Occipital lobe (tissue), 1 donor: ENCODE measurements at regions not wholly inside any gene's neighbourhood (a gene's known extent, or its start where the extent isn't known, plus 50 kb on each side); places are given as distances from the start of the nearest gene placed in this dataset.
A peak's percentile ranks its signal among the peaks of the same experiment; 100 is the strongest.

ENCODE experiments used
- DNase-seq: peaks from one replicate; lab custom pipeline; 2025; lab: John Stamatoyannopoulos, UW

DNA sequence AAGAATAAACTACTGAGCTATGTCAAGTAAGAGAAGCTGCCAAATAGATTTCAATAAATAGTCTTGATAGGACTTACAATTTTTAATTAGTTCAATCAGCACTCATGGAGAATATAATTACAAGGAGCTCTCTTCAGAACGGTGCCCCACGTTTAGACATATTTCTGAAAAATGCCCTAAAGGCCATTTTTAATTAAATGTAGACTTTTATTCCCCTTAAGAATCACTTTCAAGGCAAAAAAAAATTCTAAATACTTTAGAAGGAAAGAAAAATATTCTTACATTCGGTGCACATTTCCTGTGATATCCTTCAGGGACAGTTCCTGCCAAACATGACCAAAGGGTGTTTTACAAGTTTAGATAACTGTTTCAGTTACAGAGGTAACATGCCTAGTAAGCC, 202.5 kb upstream of the CDH7 start:
- no peak for DNase-seq

- no peak for DNase-seq
These were observed 203.8 kb upstream of the CDH7 start for GRCh38 chr18:65547046-65547445.

DNA sequence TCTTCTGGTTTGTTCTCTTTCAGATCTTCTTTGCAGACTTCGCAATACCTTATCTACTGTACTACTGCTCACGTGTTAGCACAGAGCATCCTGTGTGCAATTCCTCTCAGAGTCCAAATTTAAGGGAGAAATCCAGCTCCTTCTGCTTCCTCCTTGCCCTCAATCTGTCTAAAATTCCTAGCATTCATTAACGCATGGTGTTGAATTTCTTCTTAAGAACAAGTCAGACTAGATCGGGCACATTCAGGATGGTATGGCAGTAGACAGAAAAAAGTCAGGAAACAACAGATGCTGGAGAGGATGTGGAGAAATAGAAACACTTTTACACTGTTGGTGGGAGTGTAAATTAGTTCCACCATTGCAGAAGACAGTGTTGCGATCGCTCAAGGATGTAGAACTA, 206.1 kb upstream of the CDH7 start:
- no peak for DNase-seq

DNA sequence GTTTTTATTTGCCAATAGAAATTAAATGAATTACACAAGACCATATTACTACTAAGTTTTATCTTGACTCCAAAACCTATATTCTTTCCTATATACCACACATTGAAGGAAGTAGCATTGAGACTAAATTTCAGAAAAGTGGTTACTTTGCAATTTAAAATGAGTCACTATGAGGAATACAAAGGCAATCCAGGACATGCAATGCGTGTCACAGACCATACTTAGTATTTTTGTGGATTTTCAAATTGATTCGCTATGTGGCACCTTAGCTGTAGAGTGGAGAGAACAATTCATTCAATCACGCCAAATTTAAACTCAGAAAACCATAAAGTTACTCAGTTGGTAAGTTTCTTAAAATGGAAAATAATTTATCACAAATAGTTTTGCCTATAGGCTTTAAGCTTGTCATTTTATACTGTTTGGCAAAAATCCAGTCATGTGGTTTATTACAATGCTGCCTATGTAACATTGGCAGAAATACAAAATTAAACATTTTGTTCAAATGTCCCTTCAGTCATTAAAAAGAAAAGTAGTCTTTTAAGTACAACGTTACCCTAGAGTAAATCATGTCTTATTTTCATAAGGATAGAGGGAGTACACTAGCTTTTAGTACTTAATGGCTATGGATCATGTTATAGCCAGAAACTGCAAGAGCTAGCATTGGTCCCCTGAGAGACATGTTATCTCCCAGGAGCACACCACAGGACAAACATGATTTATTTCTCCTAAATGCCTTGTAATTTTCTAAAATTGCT, 222.8 kb upstream of the CDH7 start:
- no peak for DNase-seq

DNA sequence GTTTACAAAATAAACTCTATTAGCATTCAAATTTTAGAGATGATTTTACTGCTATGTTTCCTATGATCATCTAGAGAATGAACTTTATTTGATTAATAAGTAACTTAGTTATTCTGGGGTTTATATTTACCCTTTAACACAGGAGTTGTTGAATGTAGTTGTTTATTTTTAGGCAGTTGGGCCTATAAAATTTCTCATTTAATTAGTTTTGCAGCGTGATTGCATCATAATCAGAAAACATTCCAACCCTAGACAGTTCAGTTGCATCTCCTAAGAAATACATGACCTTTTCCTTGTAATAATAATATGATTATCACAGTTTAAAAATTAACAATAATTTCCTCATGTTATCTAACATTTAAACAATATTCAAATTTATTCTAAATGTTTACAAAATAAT, 224.7 kb upstream of the CDH7 start:
- DNase-seq: no peak

DNA sequence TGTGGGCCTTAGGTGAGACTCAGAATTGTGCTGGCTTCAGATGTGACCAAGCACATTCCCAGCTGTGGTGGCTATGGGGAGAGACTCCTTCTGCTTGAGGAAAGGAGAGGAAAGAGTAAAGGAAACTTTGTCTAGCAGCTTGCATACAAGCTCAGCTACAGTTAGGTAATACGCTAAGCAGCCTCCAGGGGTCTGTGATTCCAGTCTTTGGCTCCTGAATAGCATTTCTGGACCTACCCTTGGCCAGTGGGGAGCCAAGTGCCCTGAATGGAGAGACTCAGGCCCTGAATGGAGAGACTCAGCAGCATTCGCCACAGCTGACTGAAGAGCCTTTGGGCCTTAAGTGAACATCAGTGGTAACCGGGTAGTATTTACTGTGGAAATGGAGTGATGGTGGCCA, 227.4 kb upstream of the CDH7 start:
- no peak for DNase-seq

DNA sequence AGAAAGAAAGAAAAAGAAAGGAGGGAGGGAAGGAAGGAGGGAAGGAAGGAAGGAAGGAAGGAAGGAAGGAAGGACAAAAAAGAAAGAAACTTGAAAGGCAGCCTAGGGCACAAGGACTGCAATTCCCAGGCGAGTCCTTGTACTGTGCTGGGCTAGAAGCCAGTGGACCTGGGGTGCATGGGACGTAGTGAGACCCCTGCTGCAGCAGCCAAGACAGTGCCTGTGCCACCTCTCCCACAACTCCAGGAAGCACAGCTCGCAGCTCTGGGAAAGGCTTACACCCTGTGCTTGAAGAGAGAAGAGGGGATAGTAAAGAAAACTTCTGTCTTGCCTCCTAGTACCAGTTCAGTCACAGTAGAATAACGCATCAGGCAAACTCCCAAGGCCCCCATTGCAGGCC, 227.9 kb upstream of the CDH7 start:
- no peak for DNase-seq

GRCh38 chr18:65516209-65516608, 234.6 kb upstream of the CDH7 start:
- DNase-seq: no peak

GRCh38 chr18:65498605-65499004, 252.2 kb upstream of the CDH7 start:
- DNase-seq: no peak

- DNase-seq: no peak
These were observed 263.2 kb upstream of the CDH7 start for GRCh38 chr18:65487569-65487968.

DNA sequence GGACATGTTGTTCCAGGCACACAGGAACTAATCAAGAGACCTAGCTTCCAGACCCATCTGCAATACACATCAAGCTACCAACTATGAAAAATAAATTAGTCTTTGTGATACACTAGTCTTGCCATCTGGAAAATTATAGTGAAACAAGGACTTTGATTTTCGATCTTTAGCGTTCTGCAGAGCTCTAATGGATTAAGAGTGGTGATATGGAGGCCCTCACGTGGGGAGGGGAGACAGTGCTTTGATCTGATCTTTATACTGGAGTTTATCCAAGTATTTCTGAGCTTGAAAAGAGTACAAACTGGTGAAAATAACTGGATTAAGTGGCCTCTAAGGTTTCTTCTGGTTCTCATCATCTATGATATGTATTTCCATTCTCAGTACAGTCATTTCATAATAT, 273.4 kb upstream of the CDH7 start:
- no peak for DNase-seq

DNA sequence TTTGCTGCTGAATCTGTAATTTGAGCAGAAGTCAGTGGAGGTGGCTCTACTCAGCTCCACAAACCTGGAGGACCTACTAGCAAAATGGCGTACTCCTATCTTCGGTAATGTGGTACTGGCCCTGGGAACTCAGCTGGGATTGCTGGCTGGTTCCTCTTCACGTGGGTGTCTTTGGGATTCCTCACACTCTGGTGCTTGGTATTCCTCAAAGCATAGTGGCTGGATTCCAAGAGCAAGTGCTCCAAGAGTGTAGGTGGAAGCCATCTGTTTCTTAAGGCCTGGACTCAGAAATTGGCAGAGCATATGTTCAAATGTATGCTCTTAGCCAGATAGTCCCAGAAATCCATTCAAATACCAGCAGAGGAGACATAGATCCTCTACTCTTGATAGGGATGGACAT, 281.9 kb upstream of the CDH7 start:
- DNase-seq: peak; percentile 59

DNA sequence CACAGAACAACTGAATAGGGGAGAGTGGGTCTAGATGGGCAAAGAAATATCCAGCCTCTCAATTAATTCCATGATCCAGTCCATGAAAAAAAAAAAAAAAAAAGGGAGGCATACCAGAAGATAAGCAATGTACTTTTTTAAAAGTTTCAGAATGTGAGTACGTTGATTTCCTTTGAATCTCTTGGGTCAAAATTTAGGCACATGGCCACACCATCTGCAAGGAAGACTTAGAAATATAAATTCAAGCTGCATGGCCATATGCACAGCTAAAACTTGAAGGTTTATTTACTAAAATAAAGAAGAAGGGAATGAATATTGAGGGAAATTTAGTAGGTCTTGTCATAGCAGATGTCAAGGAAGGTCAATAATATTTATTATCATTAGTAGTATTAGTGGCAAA, 286.5 kb upstream of the CDH7 start:
- no peak for DNase-seq

GRCh38 chr18:65459741-65460140, 291.1 kb upstream of the CDH7 start:
- DNase-seq: no peak

DNA sequence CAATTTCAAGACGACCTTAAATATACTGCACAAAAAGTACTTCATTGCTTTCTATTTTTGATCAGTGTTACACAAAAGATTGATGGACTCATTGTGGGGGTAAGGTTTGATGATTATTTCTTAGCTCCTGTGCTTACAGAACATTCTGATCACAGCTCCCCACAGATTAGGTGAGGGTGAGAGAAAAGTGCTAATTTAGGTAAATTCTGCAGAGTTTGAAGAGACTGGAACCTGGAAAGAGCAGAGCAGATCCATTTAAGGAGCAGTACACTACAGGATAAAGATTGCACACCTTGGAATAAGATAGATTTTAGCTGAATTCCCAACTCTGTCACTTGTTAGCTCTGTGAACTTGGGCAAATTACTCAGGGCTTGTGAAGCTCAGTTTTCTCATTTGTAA, 291.9 kb upstream of the CDH7 start:
- no peak for DNase-seq

DNA sequence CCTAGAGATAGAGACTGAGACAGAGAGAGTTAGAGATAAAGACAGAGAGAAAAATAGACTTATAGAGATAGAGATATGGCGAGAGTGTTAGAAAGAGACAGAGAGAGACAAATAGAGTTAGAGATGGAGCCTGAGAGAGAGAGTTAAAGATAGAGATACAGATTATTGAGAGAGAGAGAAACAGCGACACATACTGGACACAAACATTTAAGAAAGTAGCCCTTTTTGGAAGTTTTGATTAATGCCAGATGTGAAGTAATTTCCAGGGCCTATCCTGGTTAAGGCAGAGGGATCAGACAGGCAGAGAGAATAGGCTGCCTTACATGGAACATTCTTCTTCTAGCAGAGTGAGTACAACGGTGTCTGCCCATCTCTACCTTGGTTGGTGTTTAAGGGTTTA, 311.6 kb upstream of the CDH7 start:
- DNase-seq: no peak

DNA sequence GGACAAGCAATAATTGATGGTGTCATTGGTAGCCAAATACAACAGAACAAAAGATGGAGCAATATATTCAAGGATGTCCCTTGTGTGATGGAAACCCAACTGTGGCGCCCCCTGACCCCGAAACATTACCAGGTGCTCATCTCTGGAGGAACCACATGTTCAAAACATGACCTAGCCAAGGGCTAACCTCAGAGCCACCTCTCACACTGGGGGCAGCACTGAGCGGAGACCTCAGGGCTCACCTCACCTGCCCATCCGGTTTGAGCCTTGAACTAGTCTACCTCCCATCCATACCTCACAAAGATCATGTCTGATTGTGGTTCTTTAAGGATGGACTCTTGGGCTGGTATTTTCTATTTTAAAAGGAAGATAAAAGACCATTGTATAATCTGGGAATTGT, 314.4 kb upstream of the CDH7 start:
- no peak for DNase-seq

GRCh38 chr18:65435534-65435933, 315.3 kb upstream of the CDH7 start:
- DNase-seq: no peak

GRCh38 chr18:65429601-65430000, 321.2 kb upstream of the CDH7 start:
- no peak for DNase-seq

DNA sequence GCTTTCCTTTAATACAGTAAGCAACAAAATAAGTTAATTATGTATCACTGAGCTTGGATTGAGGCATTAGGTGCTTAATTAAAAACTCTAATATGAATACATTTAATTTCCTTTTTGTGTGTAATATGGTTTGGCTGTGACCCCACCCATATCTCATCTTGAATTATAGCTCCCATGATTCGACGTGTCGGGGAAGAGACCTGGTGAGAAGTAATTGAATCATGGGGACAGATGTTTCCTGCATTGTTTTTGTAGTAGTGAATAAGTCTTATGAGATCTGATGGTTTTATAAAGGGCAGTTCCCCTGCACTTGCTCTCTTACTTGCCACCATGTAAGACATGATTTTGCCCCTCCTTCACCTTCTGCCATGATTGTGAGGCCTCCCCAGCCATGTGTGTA, 325.4 kb upstream of the CDH7 start:
- DNase-seq: no peak

GRCh38 chr18:65423776-65424175, 327.0 kb upstream of the CDH7 start:
- no peak for DNase-seq

- DNase-seq: no peak
These were observed 328.2 kb upstream of the CDH7 start for GRCh38 chr18:65422544-65423136.

DNA sequence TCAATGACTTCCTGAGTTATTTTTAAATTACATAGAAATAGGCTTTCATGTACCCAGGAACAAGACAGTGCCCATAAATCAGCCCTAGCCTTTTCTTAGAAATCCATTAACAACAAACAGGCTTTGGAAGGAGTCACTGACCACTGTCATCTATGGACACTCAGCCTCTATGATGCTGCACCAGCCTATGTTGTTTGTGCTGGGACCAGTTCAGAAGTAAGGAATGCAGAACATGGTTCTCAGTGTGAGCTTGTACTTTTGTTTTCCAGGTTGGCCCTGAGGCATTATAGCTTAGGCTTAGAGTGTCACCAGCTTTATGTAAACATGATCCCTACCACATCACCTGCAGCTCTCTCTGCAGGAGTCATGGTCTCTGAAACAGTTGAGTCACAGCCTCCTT, 335.7 kb upstream of the CDH7 start:
- DNase-seq: no peak

GRCh38 chr18:65414501-65414900, 336.3 kb upstream of the CDH7 start:
- DNase-seq: no peak
